Upper lobe of left lung (tissue), 6 donors: ENCODE measurements at regions not wholly inside any gene's neighbourhood (a gene's known extent, or its start where the extent isn't known, plus 50 kb on each side); places are given as distances from the start of the nearest gene placed in this dataset.

ENCODE experiments used
- ATAC-seq, 2 donors: fragments of 200-7000 bp; cut with Tn5 transposase; one replicate each; pipeline ENCODE4 v1.9.1; 2022; ENCODE audit warnings: mild to moderate bottlenecking in 2 of 2, moderate library complexity in 2 of 2; ENCODE audit not compliant: low FRiP score in 2 of 2
- DNase-seq, 2 donors: peaks; one replicate each; pipeline ENCODE4 v3.0.0-alpha.2; 2019 to 2020
- H3K27ac ChIP-seq, 4 donors: fragments of 200-600 bp; sonication (generic); one replicate each; pipeline ENCODE4 v1.5.1; 2016 to 2019
- H3K27me3 ChIP-seq, 4 donors: fragments of 200-600 bp; sonication (generic); one replicate each; pipeline ENCODE4 v1.5.1; 2017 to 2019
- H3K36me3 ChIP-seq, 4 donors: fragments of 200-600 bp; sonication (generic); one replicate each; pipeline ENCODE4 v1.5.1; 2016 to 2019
- H3K4me1 ChIP-seq, 4 donors: fragments of 200-600 bp; sonication (generic); one replicate each; pipeline ENCODE4 v1.5.1; 2018 to 2019
- H3K4me3 ChIP-seq, 4 donors: fragments of 200-600 bp; sonication (generic); one replicate each; pipeline ENCODE4 v1.5.1; 2017 to 2019; ENCODE audit warnings: mild to moderate bottlenecking in 2 of 4, moderate library complexity in 1 of 4
- H3K9me3 ChIP-seq, 4 donors: fragments of 200-600 bp; sonication (generic); one replicate each; pipeline ENCODE4 v1.5.1; 2018 to 2019
- CTCF ChIP-seq, 6 experiments: fragments of 450-650 bp in 4 of 6; fragments of 200-600 bp in 2 of 6; sonication (generic) in 2 of 6; IDR thresholded peaks; one replicate each; pipeline ENCODE4 v1.5.1; 2016 to 2019; ENCODE audit warnings: antibody characterized with exemption in 6 of 6
- EP300 ChIP-seq, 4 donors: sonication (generic); formaldehyde crosslinking; IDR thresholded peaks; one replicate each; pipeline ENCODE4 v1.5.1; 2017; ENCODE audit warnings: antibody characterized with exemption in 4 of 4, control low read depth in 2 of 4
- POLR2A ChIP-seq, 4 donors: fragments of 450-650 bp; IDR thresholded peaks; one replicate each; pipeline ENCODE4 v1.5.1; 2016 to 2017; ENCODE audit warnings: antibody characterized with exemption in 4 of 4, mild to moderate bottlenecking in 2 of 4
- POLR2AphosphoS5 ChIP-seq, 2 donors: sonication (generic); formaldehyde crosslinking; IDR thresholded peaks; one replicate each; pipeline ENCODE4 v1.5.1; 2017; ENCODE audit warnings: antibody characterized with exemption in 2 of 2
- WGBS, 2 donors: methylation state at CpG; one replicate each; pipeline ENCODE4 v1.1.5; 2017 to 2018; 5-methylcytosine and 5-hydroxymethylcytosine counted together
- donor health status: DM: no; HTN: no; CAD: no; lungs with moderate emphysema.
- donor health status: DM: no; HTN: yes; CAD: no; lungs with severe emphysema.

- DNase-seq (no peak), ATAC-seq (no peak)
- H3K27ac ChIP-seq: peak overlapping the region in 1 of 4 donors; percentile 13
Measured at GRCh38 chr17:70498631-70499030, 329.3 kb downstream of the KCNJ2 start.

GRCh38 chr17:70499067-70499786, 329.9 kb downstream of the KCNJ2 start:
- no peak for TF ChIP-seq CTCF (IDR thresholded peaks at IDR 0.05)
- no peak for TF ChIP-seq POLR2AphosphoS5 (IDR thresholded peaks at IDR 0.05)
- TF ChIP-seq POLR2A (IDR thresholded peaks at IDR 0.05): no peak
- TF ChIP-seq EP300 (IDR thresholded peaks at IDR 0.05): no peak
- Histone ChIP-seq H3K27ac (peak overlapping the region in 1 of 4 donors; percentile 13), H3K36me3 (no peaks in the 10 kb centered on the region), H3K4me1 (no peaks in the 10 kb centered on the region), H3K4me3 (no peak overlapping the region), H3K27me3 (no peaks in the 10 kb centered on the region), H3K9me3 (no peaks in the 10 kb centered on the region)
- no peak for DNase-seq
- 49 to 55% methylated on average over 2 of the region's 2 CpGs for WGBS, 2 donors
- peak in 1 of 2 donors; percentile 72 for ATAC-seq

More at GRCh38 chr17:70498631-70499030, 329.3 kb downstream of the KCNJ2 start:
- no peaks in the 10 kb centered on the region for H3K9me3 ChIP-seq
- 79 to 84% methylated on average over 2 of the region's 2 CpGs for WGBS, 2 donors
- no peaks in the 10 kb centered on the region for H3K4me1 ChIP-seq
- no peak overlapping the region for H3K4me3 ChIP-seq
- H3K36me3 ChIP-seq: no peaks in the 10 kb centered on the region
- H3K27me3 ChIP-seq: no peaks in the 10 kb centered on the region
- TF ChIP-seq POLR2A (IDR thresholded peaks at IDR 0.05): no peak
- no peak for TF ChIP-seq EP300 (IDR thresholded peaks at IDR 0.05)
- no peak for TF ChIP-seq POLR2AphosphoS5 (IDR thresholded peaks at IDR 0.05)
- TF ChIP-seq CTCF (IDR thresholded peaks at IDR 0.05): no peak

- Histone ChIP-seq H3K27ac (no peak overlapping the region), H3K4me3 (no peak overlapping the region), H3K27me3 (no peaks in the 10 kb centered on the region), H3K9me3 (no peaks in the 10 kb centered on the region), H3K36me3 (no peaks in the 10 kb centered on the region), H3K4me1 (no peaks in the 10 kb centered on the region)
- 70 to 72% methylated on average over 3 of the region's 3 CpGs for WGBS, 2 donors
- TF ChIP-seq CTCF (IDR thresholded peaks at IDR 0.05) (no peak), POLR2AphosphoS5 (IDR thresholded peaks at IDR 0.05) (no peak)
- ATAC-seq (no peak), DNase-seq (no peak)
Measured at GRCh38 chr17:70503449-70503848, 334.1 kb downstream of the KCNJ2 start.

GRCh38 chr17:70510288-70510687, 341.0 kb downstream of the KCNJ2 start:
- H3K36me3 ChIP-seq: no peaks in the 10 kb centered on the region
- no peaks in the 10 kb centered on the region for H3K27me3 ChIP-seq
- no peak for ATAC-seq
- TF ChIP-seq POLR2AphosphoS5 (IDR thresholded peaks at IDR 0.05): no peak
- TF ChIP-seq CTCF (IDR thresholded peaks at IDR 0.05): no peak
- no peak for TF ChIP-seq EP300 (IDR thresholded peaks at IDR 0.05)
- TF ChIP-seq POLR2A (IDR thresholded peaks at IDR 0.05): no peak
- no peaks in the 10 kb centered on the region for H3K9me3 ChIP-seq
- 89 to 92% methylated on average over 2 of the region's 2 CpGs for WGBS, 2 donors
- no peak overlapping the region for H3K27ac ChIP-seq
- no peak overlapping the region for H3K4me3 ChIP-seq
- H3K4me1 ChIP-seq: no peaks in the 10 kb centered on the region
- no peak for DNase-seq

- Histone ChIP-seq H3K36me3 (no peaks in the 10 kb centered on the region), H3K27me3 (no peaks in the 10 kb centered on the region), H3K9me3 (no peaks in the 10 kb centered on the region), H3K4me3 (no peak overlapping the region), H3K27ac (no peak overlapping the region), H3K4me1 (peaks cover 0 to 14% (median 3%) of the 10 kb centered on the region in 4 donors)
- ATAC-seq: no peak
- no peak for TF ChIP-seq POLR2A (IDR thresholded peaks at IDR 0.05)
- TF ChIP-seq EP300 (IDR thresholded peaks at IDR 0.05): no peak
- no peak for TF ChIP-seq CTCF (IDR thresholded peaks at IDR 0.05)
- TF ChIP-seq POLR2AphosphoS5 (IDR thresholded peaks at IDR 0.05): no peak
- DNase-seq: no peak
Measured at GRCh38 chr17:70517816-70518215, 348.5 kb downstream of the KCNJ2 start.
